GM18909 (cell line): ENCODE measurements at regions not wholly inside any gene's neighbourhood (a gene's known extent, or its start where the extent isn't known, plus 50 kb on each side); places are given as distances from the start of the nearest gene placed in this dataset.

Experiments
- ATAC-seq: cut with Tn5 transposase; IDR thresholded peaks from one replicate; pipeline ENCODE4 v1.9.1; 2021; ENCODE audit warnings: mild to moderate bottlenecking; ENCODE audit not compliant: unreplicated experiment, poor library complexity

DNA sequence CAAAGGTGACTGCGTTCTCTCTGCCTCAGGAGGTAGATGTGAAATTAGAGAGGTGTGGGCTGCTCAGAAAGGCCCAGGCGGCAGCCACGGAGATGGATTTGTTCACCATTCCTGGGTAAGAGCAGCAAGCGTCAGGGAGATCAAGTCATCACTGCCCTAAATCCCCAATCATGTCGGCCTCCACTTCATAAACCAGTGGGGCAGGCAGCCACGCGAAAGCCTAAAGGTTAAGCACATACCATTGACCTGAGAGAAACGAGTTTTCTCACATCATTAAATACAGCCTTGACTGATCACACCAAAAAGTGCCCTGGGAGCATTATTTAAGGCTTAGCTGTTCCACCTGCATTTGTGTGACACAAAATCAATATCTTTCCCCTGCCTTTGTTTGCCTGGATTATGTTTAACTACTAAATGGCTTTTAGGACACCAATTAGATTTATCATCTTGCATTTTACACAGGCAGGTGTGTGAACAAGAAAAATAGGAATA lies 50.7 kb upstream of the FOXB1 start:
- ATAC-seq: no peak

DNA sequence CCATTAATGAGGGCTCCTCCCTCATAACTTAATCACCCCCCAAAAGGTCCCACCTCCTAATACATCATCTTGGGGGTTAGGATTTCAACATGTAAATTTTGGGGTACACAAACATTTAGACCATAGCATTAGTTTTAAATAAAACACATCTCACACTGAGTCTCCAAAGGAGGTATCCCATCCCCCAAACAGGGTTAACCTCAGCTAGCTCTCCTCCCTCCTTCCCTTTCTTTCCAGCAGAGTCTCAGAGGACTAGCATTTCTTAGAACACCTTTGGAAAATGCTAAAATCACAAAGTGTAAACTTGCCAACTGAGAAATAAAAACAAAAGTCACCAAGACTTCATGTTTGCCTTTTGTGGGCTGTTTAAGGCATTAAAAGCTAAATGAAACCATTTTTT lies 51.2 kb upstream of the FOXB1 start:
- no peak for ATAC-seq

DNA sequence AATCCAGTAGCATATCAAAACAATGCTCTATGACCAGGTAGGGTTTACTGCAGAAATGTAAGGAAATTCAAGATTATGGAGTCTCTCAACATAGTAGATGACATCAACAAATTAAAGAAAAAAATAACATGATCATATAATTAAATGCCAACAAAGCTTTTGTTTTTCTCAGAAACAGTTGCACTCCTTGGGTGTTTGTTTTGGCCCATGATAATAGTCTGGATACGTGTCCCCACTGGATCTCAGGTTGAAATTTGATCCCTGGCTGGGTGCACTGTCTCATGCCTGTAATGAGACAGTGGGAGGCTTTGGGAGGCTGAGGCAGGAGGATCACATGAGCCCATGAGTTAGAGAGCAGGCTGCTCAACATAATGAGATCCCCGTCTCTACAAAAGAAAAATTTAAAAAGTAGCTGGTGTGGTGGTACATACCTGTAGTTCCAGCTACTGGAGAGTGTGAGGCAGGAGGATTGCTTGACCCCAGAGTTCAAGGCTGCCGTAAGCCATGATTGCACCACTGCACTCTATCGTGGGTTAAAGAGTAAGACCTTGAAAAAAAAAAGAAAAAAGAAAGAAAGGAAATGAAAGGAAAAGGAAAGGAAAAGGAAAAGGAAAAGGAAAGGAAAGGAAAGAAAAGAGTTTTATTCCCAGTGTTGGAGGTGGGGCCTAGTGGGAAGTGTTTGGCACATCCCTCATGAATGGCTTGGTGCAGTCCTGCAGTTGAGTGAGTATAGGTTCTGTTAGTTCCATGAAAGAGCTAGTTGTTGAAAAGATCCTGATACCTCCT lies 53.3 kb upstream of the FOXB1 start:
- no peak for ATAC-seq

DNA sequence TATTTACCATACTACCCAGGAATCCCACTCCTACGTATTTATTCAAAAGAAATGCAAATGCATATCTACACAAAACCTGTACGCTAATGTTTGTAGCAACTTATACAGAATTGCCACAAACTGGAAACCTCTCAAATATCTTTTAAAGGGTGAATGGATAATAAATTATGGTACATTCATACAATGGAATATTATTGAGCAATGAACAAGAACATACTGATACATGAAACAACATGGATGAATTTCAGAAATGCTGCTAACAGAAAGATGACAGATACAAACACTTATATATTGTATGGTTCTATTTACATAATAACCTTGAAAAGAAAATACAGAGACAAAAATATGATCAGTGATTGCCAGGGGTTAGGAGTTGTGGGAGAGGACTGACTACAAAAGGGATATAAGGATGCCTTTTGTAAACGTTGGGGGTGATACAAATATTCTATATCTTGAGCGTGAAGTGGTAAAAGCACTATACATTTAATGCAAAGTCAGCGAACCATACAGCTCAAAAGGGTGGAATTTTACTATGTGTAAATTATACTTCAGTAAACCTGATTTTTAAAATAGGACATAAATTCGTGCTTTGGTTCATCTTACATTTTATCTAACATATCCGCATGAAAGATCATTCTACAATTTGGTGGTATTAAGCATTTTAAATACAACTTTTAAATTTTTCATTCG lies 55.0 kb upstream of the FOXB1 start:
- no peak for ATAC-seq

DNA sequence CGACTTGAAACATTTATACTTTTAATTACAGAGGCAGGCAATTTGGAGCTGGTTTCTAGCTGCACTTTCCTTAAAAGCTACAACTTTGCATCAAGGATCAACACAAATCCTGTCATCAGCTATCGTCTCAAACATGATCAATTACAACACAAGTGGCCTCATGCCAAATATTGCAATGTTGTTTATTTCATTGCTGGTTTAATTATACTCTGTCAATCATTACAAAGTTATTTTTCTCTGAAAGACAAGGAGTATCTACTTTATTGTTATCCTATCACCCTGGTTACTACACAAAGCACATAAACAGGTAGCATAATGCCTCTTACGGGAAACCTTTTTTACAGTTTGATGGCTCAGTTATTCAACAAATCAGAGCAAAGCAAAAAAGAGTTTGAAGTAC lies 58.0 kb upstream of the FOXB1 start:
- no peak for ATAC-seq

DNA sequence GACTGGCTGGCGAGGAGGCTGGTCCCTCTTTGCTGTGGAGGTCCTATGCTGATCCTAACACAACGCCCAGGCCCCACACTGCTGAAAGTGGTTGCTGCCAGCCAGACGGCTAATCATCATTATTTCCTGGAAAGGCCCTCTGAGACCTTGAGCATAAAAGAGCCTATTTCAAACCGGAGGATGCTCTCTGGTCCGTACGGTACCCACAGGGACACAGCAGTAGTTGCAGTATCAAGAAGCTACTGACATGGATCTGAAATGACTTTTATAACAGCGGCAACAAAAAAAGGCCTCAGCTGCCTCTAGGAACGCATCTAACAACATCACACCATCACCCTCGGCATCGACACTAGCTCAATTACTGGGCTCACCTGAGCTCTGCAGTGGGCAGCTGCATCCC lies 59.1 kb upstream of the FOXB1 start:
- ATAC-seq: no peak

DNA sequence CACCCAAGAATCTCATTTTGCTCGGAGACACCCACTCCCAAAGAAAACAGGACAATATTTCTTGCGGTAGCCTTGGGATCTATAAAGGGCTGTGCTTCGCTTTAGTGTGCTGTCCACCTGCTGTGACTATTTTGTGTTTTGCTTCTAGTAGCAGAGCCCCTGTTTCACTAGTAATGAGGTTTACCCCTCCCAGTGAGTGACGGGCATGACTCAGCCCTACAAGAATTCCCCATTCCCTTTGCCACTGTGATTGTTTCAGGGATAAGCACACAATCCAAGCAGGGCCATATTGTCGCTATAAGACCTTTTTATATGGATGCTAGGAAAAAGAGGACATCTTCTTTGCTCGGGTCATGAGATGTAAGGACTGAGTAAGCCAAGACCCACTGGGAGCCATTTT lies 62.5 kb upstream of the FOXB1 start:
- ATAC-seq: no peak

DNA sequence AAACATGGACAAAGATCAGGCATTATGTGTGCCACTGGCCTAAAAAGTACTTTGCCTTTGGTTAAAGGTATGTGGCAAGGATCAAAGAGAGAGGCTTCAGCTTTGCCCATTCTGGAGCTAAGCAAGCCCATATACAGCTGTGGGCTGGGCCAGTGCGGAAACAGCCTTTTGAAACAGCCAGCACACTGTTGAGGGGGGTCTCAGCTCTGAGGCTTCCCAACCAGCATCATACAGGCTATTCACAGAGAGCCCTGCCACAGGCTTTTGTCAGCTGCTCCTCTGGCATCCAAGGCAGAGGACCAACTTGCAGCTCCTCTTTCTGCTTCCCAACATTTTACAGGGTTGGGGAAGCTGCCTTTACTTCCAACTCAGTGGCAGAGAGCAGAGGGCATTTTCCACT lies 63.2 kb upstream of the FOXB1 start:
- no peak for ATAC-seq

DNA sequence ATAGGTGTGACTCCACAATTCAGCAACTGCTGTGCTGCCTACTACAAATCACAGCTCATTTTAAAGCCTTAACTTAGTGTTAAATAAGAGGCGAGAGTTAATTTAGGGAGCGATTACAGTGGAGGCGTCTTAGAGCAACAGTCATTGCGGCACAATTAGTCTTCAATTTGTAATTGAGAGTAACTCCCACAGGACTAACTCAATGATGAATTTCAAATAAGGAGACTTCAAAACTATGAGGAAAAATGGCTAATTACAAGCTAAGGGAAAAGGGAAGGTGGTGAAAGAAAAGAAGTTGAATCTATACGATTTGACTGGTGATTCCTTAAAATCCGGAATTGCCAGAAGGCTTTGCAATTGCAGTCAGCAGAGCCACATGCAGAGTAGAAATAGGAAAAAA lies 63.7 kb upstream of the FOXB1 start:
- no peak for ATAC-seq

DNA sequence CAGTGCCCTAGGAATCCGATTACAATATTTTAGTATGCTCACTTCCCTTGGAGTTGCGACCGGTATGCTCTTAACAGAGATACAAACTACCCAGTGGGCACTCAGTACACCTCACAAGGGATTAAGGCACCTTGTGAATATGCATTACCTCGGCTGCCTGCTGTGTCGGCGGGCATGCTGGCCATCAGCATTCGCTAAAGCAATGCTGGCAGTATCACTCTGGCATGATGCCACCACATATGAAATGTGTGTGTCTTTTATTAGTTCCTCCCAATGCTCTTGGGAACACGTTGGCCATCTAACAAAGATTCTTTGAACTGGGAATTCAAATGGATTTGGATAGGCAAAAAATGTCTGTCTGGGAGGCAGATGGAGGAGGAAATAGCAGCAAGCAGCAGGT lies 67.4 kb upstream of the FOXB1 start:
- no peak for ATAC-seq

DNA sequence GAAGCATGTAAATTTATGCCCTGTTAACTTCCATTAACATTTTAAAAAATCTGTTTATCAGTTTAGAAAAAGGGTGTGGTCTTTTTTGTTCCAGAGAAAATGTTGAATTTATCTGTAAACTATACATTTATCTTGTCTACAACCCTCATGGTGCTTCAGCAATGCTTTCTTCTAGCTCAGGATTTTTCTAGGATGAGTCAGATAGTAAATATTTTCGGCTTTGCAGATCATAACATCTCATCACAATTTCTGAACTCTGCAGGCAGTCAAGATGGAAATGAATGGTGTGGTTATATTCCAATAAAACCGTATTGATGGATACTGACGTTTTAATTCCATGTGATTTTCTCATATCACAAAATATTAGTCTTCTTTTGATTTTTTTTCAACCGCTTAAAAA lies 70.5 kb upstream of the FOXB1 start:
- no peak for ATAC-seq

DNA sequence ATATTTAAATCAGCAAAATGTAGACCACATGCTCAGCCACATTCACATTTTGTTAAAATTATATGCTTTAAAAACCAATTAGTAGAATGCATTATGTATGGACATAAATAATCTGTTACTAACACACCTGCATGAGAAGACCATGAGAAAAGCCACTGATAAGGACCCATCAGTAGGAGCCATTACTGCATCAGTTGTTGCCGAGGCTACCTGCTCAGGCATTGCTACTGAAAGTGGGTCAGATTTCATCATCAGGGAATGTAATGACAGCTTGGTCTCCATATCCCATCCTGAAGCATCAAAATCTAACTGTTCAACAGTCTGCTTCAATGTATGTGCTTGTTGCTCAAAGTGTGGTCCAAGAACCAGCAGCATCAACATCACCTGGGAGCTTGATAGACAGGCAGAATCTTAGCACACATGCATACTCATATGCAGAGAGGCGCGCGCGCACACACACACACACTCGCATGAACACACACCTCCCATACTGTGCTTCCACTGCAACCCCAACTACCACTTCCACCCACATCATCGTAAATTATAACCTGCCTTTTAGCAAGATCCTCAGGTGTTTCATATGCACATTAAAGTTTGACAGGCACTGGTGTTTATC lies 72.4 kb upstream of the FOXB1 start:
- no peak for ATAC-seq

DNA sequence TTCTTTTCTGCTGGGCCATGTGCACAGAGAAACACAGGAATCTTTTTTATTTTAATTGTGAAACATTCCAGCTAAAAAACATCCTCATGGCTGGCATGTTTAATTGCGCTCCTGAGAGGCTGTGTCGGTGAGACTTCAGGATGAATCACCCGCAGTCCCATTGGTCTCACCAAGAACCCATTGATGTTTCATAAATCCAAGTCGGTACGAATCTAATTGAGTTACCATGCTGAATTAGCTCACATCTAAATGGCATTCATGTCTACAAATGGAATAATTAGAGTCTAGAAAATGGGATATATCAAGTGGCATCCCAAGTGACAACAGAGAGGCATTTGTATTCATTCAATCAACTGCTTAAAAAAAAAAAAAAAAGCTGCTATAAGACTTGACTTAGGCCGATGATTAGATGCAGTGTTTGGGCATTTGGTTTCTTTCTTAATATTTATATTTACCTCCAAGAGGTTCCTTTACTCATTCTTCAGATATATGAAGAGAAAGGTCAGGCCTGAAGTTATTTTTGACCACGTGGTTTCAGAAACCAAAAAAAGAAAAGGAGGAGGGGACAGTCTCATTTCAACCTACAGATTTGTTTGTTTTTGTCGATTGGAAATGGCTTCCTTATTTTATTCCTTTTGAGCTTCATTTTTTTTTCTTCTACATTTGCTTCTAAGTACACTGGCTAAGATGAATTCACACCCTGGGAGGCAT lies 79.1 kb upstream of the FOXB1 start:
- ATAC-seq: no peak

DNA sequence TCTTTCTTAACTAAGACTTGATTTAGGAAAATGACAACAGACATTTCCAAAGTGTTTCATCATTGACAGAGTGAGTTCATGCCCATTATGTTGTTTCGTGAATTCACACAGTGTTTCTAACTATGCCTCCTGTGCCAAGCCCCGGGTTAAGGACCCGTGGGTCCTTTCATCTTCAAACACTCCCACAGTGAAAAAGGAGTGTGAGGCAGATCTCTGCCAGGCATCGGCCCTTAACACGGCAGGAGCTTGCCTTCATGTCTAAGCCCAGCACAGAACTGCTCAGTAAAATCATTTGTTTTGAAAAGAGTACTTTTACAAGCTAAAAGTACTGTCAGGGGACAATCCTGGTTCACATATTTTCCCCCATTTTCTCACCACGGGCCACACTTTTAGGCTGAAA lies 80.0 kb upstream of the FOXB1 start:
- no peak for ATAC-seq

DNA sequence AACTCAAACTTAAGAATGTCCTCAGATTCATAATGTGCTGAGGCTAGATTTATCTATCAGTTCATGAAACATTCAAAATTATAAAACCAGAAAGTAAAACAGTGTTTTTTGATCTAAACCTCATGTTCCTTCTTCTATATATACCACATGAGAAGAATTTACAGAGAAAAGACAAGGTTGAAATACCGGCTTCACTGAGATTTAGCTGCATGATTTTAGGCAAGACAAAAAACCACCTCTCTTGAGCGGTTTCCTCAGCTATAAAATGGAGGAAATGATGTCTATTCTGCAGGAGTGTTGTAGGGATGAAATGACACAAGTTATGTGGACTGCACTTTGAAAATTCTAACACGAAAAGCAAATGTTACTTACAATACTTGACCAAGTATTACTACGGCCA lies 80.6 kb upstream of the FOXB1 start:
- ATAC-seq: no peak

DNA sequence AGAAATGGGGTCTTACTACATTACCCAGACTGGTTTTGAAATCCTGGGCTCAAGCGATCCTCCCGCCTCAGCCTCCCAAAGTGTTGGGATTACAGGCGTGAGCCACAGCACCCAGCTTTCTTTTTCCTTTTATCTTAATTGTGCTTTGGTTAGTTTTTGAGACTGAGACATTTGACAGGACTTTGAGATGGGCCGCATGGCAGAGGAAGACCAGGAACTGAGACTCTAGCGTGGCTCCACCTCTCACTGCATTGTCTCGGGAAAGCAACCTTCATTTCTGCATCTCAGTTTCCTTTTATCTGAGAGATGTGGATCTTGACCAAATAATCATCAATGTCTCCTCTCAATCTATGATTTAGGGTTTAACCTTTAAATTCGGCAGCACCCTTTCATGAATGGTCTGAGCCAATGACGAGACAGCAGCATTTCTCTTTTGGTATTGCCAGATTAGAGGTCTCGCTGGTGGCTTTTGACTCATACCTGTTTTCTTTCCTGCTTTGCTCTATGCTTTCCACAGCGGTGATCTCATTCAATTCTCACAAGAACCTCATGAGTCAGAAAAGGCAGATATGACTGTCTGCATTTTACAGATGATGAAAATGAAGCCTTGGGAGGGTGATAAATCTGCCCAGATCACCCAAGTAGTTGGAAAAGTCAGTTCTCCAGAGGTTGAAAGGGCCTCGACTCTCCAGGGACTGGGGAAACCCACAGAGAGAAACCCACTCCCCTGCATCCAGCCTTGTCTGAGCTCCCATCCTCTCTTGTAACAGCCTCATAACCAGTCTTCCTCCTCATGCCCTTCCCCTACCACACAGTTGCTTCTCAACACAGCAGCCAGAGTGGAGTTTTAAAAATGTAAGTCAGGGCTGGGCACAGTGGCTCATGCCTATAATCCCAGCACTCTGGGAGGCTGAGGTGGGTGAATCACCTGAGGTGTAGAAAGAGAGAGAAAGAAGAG lies 84.8 kb upstream of the FOXB1 start:
- peak; percentile 82 for ATAC-seq

DNA sequence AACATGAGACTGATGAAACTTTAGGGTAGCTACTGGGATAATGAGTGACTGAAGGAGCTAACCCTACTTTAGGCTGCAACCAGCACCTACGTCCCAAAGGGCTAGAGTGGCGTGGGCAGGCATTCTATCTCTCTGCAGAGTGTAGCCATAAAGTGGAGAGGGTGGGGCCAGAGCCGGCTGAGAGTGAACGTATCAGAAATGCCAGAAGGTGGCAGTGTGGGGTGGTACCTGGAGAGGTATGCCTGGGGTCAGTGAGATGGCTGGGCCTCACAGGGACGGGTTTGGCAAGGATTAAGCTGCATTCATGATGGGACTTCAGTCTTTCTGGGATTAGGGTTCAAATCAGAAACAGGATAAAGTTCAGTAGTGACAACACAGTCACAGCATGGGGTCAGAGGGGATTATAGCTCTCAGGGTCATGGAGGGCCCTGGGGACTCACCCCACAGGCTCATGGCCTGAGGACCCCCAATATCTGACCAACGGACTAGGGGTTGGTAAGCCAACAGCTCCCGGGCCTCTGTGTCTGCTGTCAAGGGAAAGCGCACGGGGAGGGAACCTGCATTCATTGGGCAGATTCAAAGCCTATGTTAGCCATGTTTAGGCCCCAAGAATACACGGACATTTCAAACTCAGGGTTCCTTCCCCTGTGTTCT lies 86.5 kb upstream of the FOXB1 start:
- ATAC-seq: peak; percentile 86

DNA sequence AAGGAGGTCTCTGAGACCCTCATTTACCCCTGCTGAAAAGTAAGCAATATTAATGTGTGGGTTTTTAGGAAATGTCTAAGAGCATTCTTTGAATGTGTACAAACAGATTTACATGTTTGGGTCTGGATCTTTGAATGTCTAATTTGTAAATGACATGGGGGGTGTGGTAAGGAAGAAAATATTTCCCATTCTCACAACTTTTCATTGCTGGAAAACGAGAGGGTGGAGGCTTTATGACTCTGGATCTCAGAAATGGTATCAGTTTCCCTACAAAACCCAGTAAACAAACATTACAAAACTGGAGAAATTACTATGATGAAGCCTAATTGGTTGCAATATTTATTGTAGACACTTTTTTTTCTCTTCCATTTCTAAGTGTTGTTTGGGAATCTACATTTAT lies 98.1 kb upstream of the FOXB1 start:
- no peak for ATAC-seq

DNA sequence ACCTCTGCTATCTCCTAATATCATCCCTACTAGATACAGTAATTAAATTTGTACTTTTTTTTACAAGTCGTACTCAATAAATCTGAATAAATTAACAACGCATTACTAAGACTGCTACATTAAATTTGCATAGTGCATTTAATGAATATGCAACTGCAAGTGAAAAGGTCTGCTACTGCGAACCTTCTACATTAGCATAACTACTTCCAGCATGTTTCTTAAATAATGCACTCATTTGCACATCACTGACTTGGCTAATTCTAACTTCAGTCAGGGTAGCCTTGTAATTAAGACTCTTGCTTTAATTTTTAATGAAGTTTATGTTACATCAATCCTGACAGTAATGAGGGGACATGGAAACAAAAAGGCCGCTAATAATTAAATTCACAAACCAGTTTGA lies 98.9 kb upstream of the FOXB1 start:
- ATAC-seq: no peak
